ENCODE measurements at regions not wholly inside any gene's neighbourhood (a gene's known extent, or its start where the extent isn't known, plus 50 kb on each side); places are given as distances from the start of the nearest gene placed in this dataset.
"Not testable (repeated sequence)": the region's sequence is repeated elsewhere in the genome, so short reads cannot be mapped to it uniquely, and the experiment has no call there.

GRCh38 chr16:13332713-13333255 is 431.4 kb downstream of the SHISA9 start:
- DNase-seq (ENCODE audit: low spot score), result no peak
- Histone ChIP-seq H3K4me1 (no peaks in the 10 kb centered on the region), H3K36me3 (no peaks in the 10 kb centered on the region), H3K27me3 (no peaks in the 10 kb centered on the region), H3K9me3 (no peaks in the 10 kb centered on the region), H3K27ac (no peak overlapping the region), H3K4me3 (no peak overlapping the region)
- TF ChIP-seq CTCF (IDR thresholded peaks at IDR 0.05), result no peak

- H3K27me3 ChIP-seq, result no peaks in the 10 kb centered on the region
- no peak overlapping the region for H3K27ac ChIP-seq
- no peak overlapping the region for H3K4me3 ChIP-seq
- no peak for TF ChIP-seq CTCF (IDR thresholded peaks at IDR 0.05)
- H3K4me1 ChIP-seq, result no peaks in the 10 kb centered on the region
- H3K9me3 ChIP-seq, result no peaks in the 10 kb centered on the region
- no peaks in the 10 kb centered on the region for H3K36me3 ChIP-seq
- no peak for DNase-seq (ENCODE audit: low spot score)
Observed at GRCh38 chr16:13333336-13333735, 431.9 kb downstream of the SHISA9 start.

- no peak for TF ChIP-seq CTCF (IDR thresholded peaks at IDR 0.05)
Observed at GRCh38 chr16:13335879-13336278, 434.5 kb downstream of the SHISA9 start.

GRCh38 chr16:13336335-13336734 is 434.9 kb downstream of the SHISA9 start:
- Histone ChIP-seq H3K27me3 (no peaks in the 10 kb centered on the region), H3K36me3 (no peaks in the 10 kb centered on the region), H3K27ac (no peak overlapping the region), H3K4me3 (no peak overlapping the region), H3K9me3 (no peaks in the 10 kb centered on the region), H3K4me1 (no peaks in the 10 kb centered on the region)
- DNase-seq (ENCODE audit: low spot score), result no peak
- no peak for TF ChIP-seq CTCF (IDR thresholded peaks at IDR 0.05)

More at GRCh38 chr16:13335879-13336278, 434.5 kb downstream of the SHISA9 start:
- H3K27ac ChIP-seq, result no peak overlapping the region
- no peaks in the 10 kb centered on the region for H3K9me3 ChIP-seq
- no peaks in the 10 kb centered on the region for H3K27me3 ChIP-seq
- H3K36me3 ChIP-seq, result no peaks in the 10 kb centered on the region
- DNase-seq (ENCODE audit: low spot score), result no peak
- H3K4me1 ChIP-seq, result no peaks in the 10 kb centered on the region
- H3K4me3 ChIP-seq, result no peak overlapping the region

GRCh38 chr16:13336907-13337881 is 435.8 kb downstream of the SHISA9 start:
- H3K27ac ChIP-seq; H3K4me1 ChIP-seq; H3K4me3 ChIP-seq; H3K9me3 ChIP-seq; H3K27me3 ChIP-seq; H3K36me3 ChIP-seq; DNase-seq (ENCODE audit: low spot score): not testable (repeated sequence)

- H3K27ac ChIP-seq, result no peak overlapping the region
- no peak overlapping the region for H3K4me3 ChIP-seq
- no peaks in the 10 kb centered on the region for H3K36me3 ChIP-seq
- no peak for DNase-seq (ENCODE audit: low spot score)
- H3K27me3 ChIP-seq, result no peaks in the 10 kb centered on the region
- no peaks in the 10 kb centered on the region for H3K9me3 ChIP-seq
- H3K4me1 ChIP-seq, result no peaks in the 10 kb centered on the region
- no peak for TF ChIP-seq CTCF (IDR thresholded peaks at IDR 0.05)
Observed at GRCh38 chr16:13338044-13338443, 436.6 kb downstream of the SHISA9 start.

All from right atrium auricular region (tissue), 2 donors.